NB4 (cell line): ENCODE measurements at regions not wholly inside any gene's neighbourhood (a gene's known extent, or its start where the extent isn't known, plus 50 kb on each side); places are given as distances from the start of the nearest gene placed in this dataset.

Experiments used
- DNase-seq: peaks from one replicate; pipeline ENCODE4 v3.0.0; 2010; ENCODE audit warnings: low read depth
- H3K4me3 ChIP-seq: one replicate; pipeline ENCODE4 v1.5.1; 2011; ENCODE audit warnings: mild to moderate bottlenecking, low read depth, low read length, moderate library complexity
- CTCF ChIP-seq: IDR thresholded peaks from one replicate; pipeline ENCODE4 v1.5.1; 2012; ENCODE audit warnings: low read depth, low read length
- MAX ChIP-seq: IDR thresholded peaks from 2 replicates; pipeline ENCODE4 v1.6.1; 2011; ENCODE audit warnings: low read depth, low read length
- MYC ChIP-seq: IDR thresholded peaks from 2 replicates; pipeline ENCODE4 v1.6.1; 2011; ENCODE audit warnings: low read depth, low read length
- POLR2A ChIP-seq: IDR thresholded peaks from 2 replicates; pipeline ENCODE4 v1.6.1; 2011; ENCODE audit warnings: mild to moderate bottlenecking; ENCODE audit not compliant: insufficient read length; ENCODE audit errors: extremely low read depth

GRCh38 chrX:26927419-26927818 lies 535.7 kb downstream of the PPP4R3C start:
- TF ChIP-seq MYC (no peak), CTCF (no peak), POLR2A (no peak), MAX (no peak)
- no peak for DNase-seq

GRCh38 chrX:26925088-26925487 lies 538.1 kb downstream of the PPP4R3C start:
- TF ChIP-seq CTCF, result no peak
- TF ChIP-seq POLR2A, result no peak
- TF ChIP-seq MAX, result no peak
- TF ChIP-seq MYC, result no peak
- H3K4me3 ChIP-seq, result no peak overlapping the region
- DNase-seq, result no peak

More at GRCh38 chrX:26927419-26927818, 535.7 kb downstream of the PPP4R3C start:
- H3K4me3 ChIP-seq, result no peak overlapping the region

GRCh38 chrX:26922278-26922677 lies 540.9 kb downstream of the PPP4R3C start:
- TF ChIP-seq POLR2A, result no peak
- no peak for TF ChIP-seq MYC
- TF ChIP-seq MAX, result no peak
- TF ChIP-seq CTCF, result no peak
- DNase-seq, result no peak
- H3K4me3 ChIP-seq, result no peak overlapping the region

GRCh38 chrX:26918631-26919030 lies 544.5 kb downstream of the PPP4R3C start:
- H3K4me3 ChIP-seq, result no peak overlapping the region
- DNase-seq, result peak; percentile 34
- peak; percentile 51 for TF ChIP-seq CTCF
- no peak for TF ChIP-seq MAX

GRCh38 chrX:26916991-26917390 lies 546.1 kb downstream of the PPP4R3C start:
- no peak overlapping the region for H3K4me3 ChIP-seq
- TF ChIP-seq CTCF (no peak), MAX (no peak), POLR2A (no peak), MYC (no peak)
- DNase-seq, result no peak

GRCh38 chrX:26915064-26915463 lies 548.1 kb downstream of the PPP4R3C start:
- DNase-seq, result no peak
- TF ChIP-seq CTCF (no peak), POLR2A (no peak), MAX (no peak), MYC (no peak)
- no peak overlapping the region for H3K4me3 ChIP-seq
